HCT116 (cell line): ENCODE measurements at regions not wholly inside any gene's neighbourhood (a gene's known extent, or its start where the extent isn't known, plus 50 kb on each side); places are given as distances from the start of the nearest gene placed in this dataset.
"Not testable (repeated sequence)": the region's sequence is repeated elsewhere in the genome, so short reads cannot be mapped to it uniquely, and the experiment has no call there.

Source experiments
- ATAC-seq: fragments of 200-7000 bp; cut with Tn5 transposase; 2 replicates; pipeline ENCODE4 v1.9.1; 2020; ENCODE audit warnings: mild to moderate bottlenecking, moderate library complexity
- BruUV-seq: library from RNA; stranded (reverse); fragments of 400-500 nt; replicated peaks from 2 replicates; lab custom pipeline; 2021; lab: Mats Ljungman, UMichigan
- CTCF ChIA-PET: fragments of 300-600 bp; sonication (Branson Sonifier 250); formaldehyde crosslinking; loops from one replicate; lab custom pipeline; 2021; ENCODE audit warnings: antibody characterized with exemption; lab: Charles Lee
- POLR2A ChIA-PET: fragments of 300-600, 350-600 bp; sonication (Branson Sonifier 250); formaldehyde crosslinking; loops from one replicate; lab custom pipeline; 2021; ENCODE audit warnings: antibody characterized with exemption; lab: Charles Lee
- RAD21 ChIA-PET, 2 experiments: fragments of 300-600 bp; sonication (Branson Sonifier 250); formaldehyde crosslinking; loops; one replicate each; lab custom pipeline; 2023; ENCODE audit warnings: low total read pairs in 2 of 2; ENCODE audit not compliant: uncharacterized antibody in 2 of 2, unreplicated experiment in 2 of 2, low non-redundant PET in 1 of 2; lab: Charles Lee
- DNase-seq: peaks from one replicate; pipeline ENCODE4 v3.0.0-alpha.2; 2010; ENCODE audit warnings: low read depth, low spot score
- H2AFZ ChIP-seq: fragments of 200-600 bp; shearing (Covaris generic), sonication (generic); 2 replicates; pipeline ENCODE4 v1.6.1; 2017; ENCODE audit warnings: low read depth, mixed run types, mixed read lengths, antibody characterized with exemption, low read length; ENCODE audit not compliant: poor library complexity, severe bottlenecking
- H3K27ac ChIP-seq: 2 replicates; pipeline ENCODE4 v1.5.1; 2012; ENCODE audit warnings: low read depth, low read length
- H3K27me3 ChIP-seq: fragments of 200-600 bp; sonication (generic); 2 replicates; pipeline ENCODE4 v1.6.1; 2016; ENCODE audit warnings: mixed run types, low read length, mixed read lengths; ENCODE audit not compliant: insufficient read depth
- H3K36me3 ChIP-seq, 2 experiments: fragments of 200-500 bp in 1 of 2; fragments of 200-600 bp in 1 of 2; sonication (Bioruptor generic) in 1 of 2; sonication (generic) in 1 of 2; 2 replicates each; pipeline versions ENCODE4 v1.5.1 to v1.6.1; 2014 to 2016; ENCODE audit warnings: low read length in 2 of 2, inconsistent platforms in 1 of 2, mixed read lengths in 1 of 2, mixed run types in 1 of 2; ENCODE audit not compliant: insufficient read depth in 2 of 2, control insufficient read depth in 1 of 2
- H3K4me1 ChIP-seq, 2 experiments: fragments of 200-600 bp in 1 of 2; sonication (generic) in 1 of 2; 2 replicates each; pipeline versions ENCODE4 v1.5.1 to v1.6.1; 2012 to 2017; ENCODE audit warnings: low read length in 2 of 2, inconsistent platforms in 1 of 2, mild to moderate bottlenecking in 1 of 2, mixed read lengths in 1 of 2, mixed run types in 1 of 2, moderate library complexity in 1 of 2; ENCODE audit not compliant: insufficient read depth in 2 of 2, control insufficient read depth in 1 of 2
- H3K4me2 ChIP-seq: fragments of 200-600 bp; sonication (generic); 2 replicates; pipeline ENCODE4 v1.6.1; 2017; ENCODE audit warnings: mixed run types, low read length, mixed read lengths
- H3K4me3 ChIP-seq, 2 experiments: fragments of 200-600 bp in 1 of 2; sonication (generic) in 1 of 2; replicated peaks in 1 of 2; 2 replicates each; pipeline ENCODE4 v1.5.1; 2011 to 2016; ENCODE audit warnings: low read length in 2 of 2, control low read depth in 1 of 2, low read depth in 1 of 2, mild to moderate bottlenecking in 1 of 2, mixed read lengths in 1 of 2, mixed run types in 1 of 2
- H3K79me2 ChIP-seq: fragments of 200-600 bp; sonication (generic); 2 replicates; pipeline ENCODE4 v1.6.1; 2017; ENCODE audit warnings: mild to moderate bottlenecking, mixed run types, low read length, moderate library complexity, mixed read lengths; ENCODE audit not compliant: insufficient read depth
- H3K9ac ChIP-seq: fragments of 200-600 bp; sonication (generic); 2 replicates; pipeline ENCODE4 v1.6.1; 2016; ENCODE audit warnings: low read length, mixed read lengths
- H3K9me2 ChIP-seq: fragments of 200-600 bp; sonication (generic), shearing (Covaris generic); 2 replicates; pipeline ENCODE4 v1.6.1; 2017; ENCODE audit warnings: mixed run types, mild to moderate bottlenecking, moderate library complexity; ENCODE audit not compliant: insufficient read depth
- H3K9me3 ChIP-seq, 2 experiments: fragments of 200-500 bp in 1 of 2; fragments of 200-600 bp in 1 of 2; sonication (Bioruptor generic) in 1 of 2; sonication (generic) in 1 of 2; 2 replicates each; pipeline ENCODE4 v1.6.1; 2014 to 2017; ENCODE audit warnings: low read length in 2 of 2, mixed read lengths in 2 of 2, inconsistent platforms in 1 of 2, low read depth in 1 of 2, mild to moderate bottlenecking in 1 of 2, mixed run types in 1 of 2, moderate library complexity in 1 of 2; ENCODE audit not compliant: control insufficient read depth in 1 of 2, insufficient read depth in 1 of 2
- H4K20me1 ChIP-seq: fragments of 200-600 bp; sonication (generic), shearing (Covaris generic); 2 replicates; pipeline ENCODE4 v1.6.1; 2017; ENCODE audit warnings: mixed run types, mild to moderate bottlenecking, moderate library complexity; ENCODE audit not compliant: insufficient read depth
- intact Hi-C: fragments of 100-400 bp; cut with micrococcal nuclease; formaldehyde crosslinking; loops from 2 replicates; pipeline ENCODE4 v1.10.0; 2022

GRCh38 chr15:30688684-30689083 is 62.8 kb downstream of the ARHGAP11B start:
- POLR2A ChIA-PET, H3K36me3 ChIP-seq, RAD21 ChIA-PET, intact Hi-C loops, H3K4me2 ChIP-seq, ATAC-seq, H3K9me3 ChIP-seq, H3K9me2 ChIP-seq, H3K79me2 ChIP-seq, H3K9ac ChIP-seq, H3K4me1 ChIP-seq, DNase-seq, H2AFZ ChIP-seq, CTCF ChIA-PET, H3K4me3 ChIP-seq, BruUV-seq, H3K27ac ChIP-seq, H4K20me1 ChIP-seq, H3K27me3 ChIP-seq: not testable (repeated sequence)

- H3K27ac ChIP-seq, POLR2A ChIA-PET, H2AFZ ChIP-seq, H3K27me3 ChIP-seq, H3K4me2 ChIP-seq, H3K36me3 ChIP-seq, H3K4me3 ChIP-seq, H4K20me1 ChIP-seq, intact Hi-C loops, H3K9me3 ChIP-seq, H3K9me2 ChIP-seq, ATAC-seq, H3K4me1 ChIP-seq, RAD21 ChIA-PET, CTCF ChIA-PET, DNase-seq, H3K79me2 ChIP-seq, H3K9ac ChIP-seq, BruUV-seq: not testable (repeated sequence)
Measured at GRCh38 chr15:30690153-30690552, 64.2 kb downstream of the ARHGAP11B start.

GRCh38 chr15:30695811-30696210 is 69.9 kb downstream of the ARHGAP11B start:
- H3K27me3 ChIP-seq, H3K36me3 ChIP-seq, CTCF ChIA-PET, BruUV-seq, POLR2A ChIA-PET, H3K9me2 ChIP-seq, H3K27ac ChIP-seq, intact Hi-C loops, H3K9ac ChIP-seq, DNase-seq, H3K9me3 ChIP-seq, H3K4me1 ChIP-seq, H3K79me2 ChIP-seq, RAD21 ChIA-PET, ATAC-seq, H2AFZ ChIP-seq, H3K4me2 ChIP-seq, H3K4me3 ChIP-seq, H4K20me1 ChIP-seq: not testable (repeated sequence)

- H3K9ac ChIP-seq, H2AFZ ChIP-seq, H3K79me2 ChIP-seq, H3K27me3 ChIP-seq, H3K9me2 ChIP-seq, H3K4me3 ChIP-seq, DNase-seq, CTCF ChIA-PET, POLR2A ChIA-PET, H4K20me1 ChIP-seq, BruUV-seq, H3K4me1 ChIP-seq, H3K27ac ChIP-seq, RAD21 ChIA-PET, H3K4me2 ChIP-seq, H3K36me3 ChIP-seq, H3K9me3 ChIP-seq, intact Hi-C loops, ATAC-seq: not testable (repeated sequence)
Measured at GRCh38 chr15:30696439-30697314, 70.7 kb downstream of the ARHGAP11B start.
